A673 (cell line): ENCODE measurements at regions not wholly inside any gene's neighbourhood (a gene's known extent, or its start where the extent isn't known, plus 50 kb on each side); places are given as distances from the start of the nearest gene placed in this dataset.
A peak's percentile ranks its signal among the peaks of the same experiment; 100 is the strongest.

ENCODE experiments used
- BruUV-seq: library from RNA; stranded (reverse); fragments of 400-500 nt; replicated peaks from 2 replicates; lab custom pipeline; 2021; lab: Mats Ljungman, UMichigan
- CTCF ChIA-PET: fragments of 300-600 bp; sonication (Branson Sonifier 250); formaldehyde crosslinking; loops from one replicate; lab custom pipeline; 2022; ENCODE audit warnings: antibody characterized with exemption; lab: Charles Lee
- POLR2A ChIA-PET: fragments of 300-600 bp; sonication (Branson Sonifier 250); formaldehyde crosslinking; loops from one replicate; lab custom pipeline; 2022; ENCODE audit warnings: antibody characterized with exemption; ENCODE audit not compliant: low non-redundant PET; lab: Charles Lee
- DNase-seq: peaks from one replicate; pipeline ENCODE4 v3.0.0-alpha.2; 2015; ENCODE audit warnings: low spot score
- H3K27ac ChIP-seq: fragments of 200-600 bp; sonication (generic); 2 replicates; pipeline ENCODE4 v1.5.1; 2016; ENCODE audit warnings: mixed run types, low read depth, mild to moderate bottlenecking, mixed read lengths, antibody characterized with exemption, low read length; ENCODE audit not compliant: poor library complexity, severe bottlenecking
- H3K27me3 ChIP-seq: fragments of 200-600 bp; sonication (generic); replicated peaks from 2 replicates; pipeline ENCODE4 v1.6.1; 2017; ENCODE audit warnings: mixed run types, low read depth, mild to moderate bottlenecking, mixed read lengths, antibody characterized with exemption, low read length; ENCODE audit not compliant: insufficient read depth, poor library complexity
- H3K36me3 ChIP-seq: fragments of 200-600 bp; sonication (generic); 2 replicates; pipeline ENCODE4 v1.6.1; 2016; ENCODE audit warnings: mixed run types, mild to moderate bottlenecking, mixed read lengths, antibody characterized with exemption, low read length; ENCODE audit not compliant: insufficient read depth, poor library complexity, severe bottlenecking
- H3K4me1 ChIP-seq: fragments of 200-600 bp; sonication (generic); 2 replicates; pipeline ENCODE4 v1.6.1; 2017; ENCODE audit warnings: mixed run types, mild to moderate bottlenecking, mixed read lengths, antibody characterized with exemption, low read length; ENCODE audit not compliant: insufficient read depth, poor library complexity, severe bottlenecking
- H3K4me3 ChIP-seq: fragments of 200-600 bp; sonication (generic); 2 replicates; pipeline ENCODE4 v1.5.1; 2016; ENCODE audit warnings: low read depth, mixed run types, mild to moderate bottlenecking, mixed read lengths, low read length; ENCODE audit not compliant: poor library complexity, severe bottlenecking
- H3K9me3 ChIP-seq: fragments of 200-600 bp; sonication (generic); 2 replicates; pipeline ENCODE4 v1.6.1; 2016; ENCODE audit warnings: mixed run types, low read depth, mild to moderate bottlenecking, mixed read lengths, antibody characterized with exemption, low read length; ENCODE audit not compliant: poor library complexity, severe bottlenecking
- EZH2 ChIP-seq: fragments of 200-600 bp; sonication (generic); IDR thresholded peaks from 2 replicates; pipeline ENCODE4 v1.6.1; 2017; ENCODE audit warnings: borderline replicate concordance, low read depth, mild to moderate bottlenecking, mixed read lengths, antibody characterized with exemption, low read length; ENCODE audit not compliant: poor library complexity, severe bottlenecking
- intact Hi-C: fragments of 100-400 bp; cut with micrococcal nuclease; formaldehyde crosslinking; loops from one replicate; pipeline ENCODE4 v1.10.0; 2022; ENCODE audit not compliant: unreplicated experiment
- TF ChIP-seq, protein P1 (sequence below): fragments of 300-800, 200-600 bp; sonication (generic); conservative IDR thresholded peaks from 2 replicates; pipeline ENCODE4 v1.5.1; 2017; ENCODE audit warnings: low read depth, mild to moderate bottlenecking, antibody characterized with exemption, low read length, moderate library complexity, mixed read lengths

DNA sequence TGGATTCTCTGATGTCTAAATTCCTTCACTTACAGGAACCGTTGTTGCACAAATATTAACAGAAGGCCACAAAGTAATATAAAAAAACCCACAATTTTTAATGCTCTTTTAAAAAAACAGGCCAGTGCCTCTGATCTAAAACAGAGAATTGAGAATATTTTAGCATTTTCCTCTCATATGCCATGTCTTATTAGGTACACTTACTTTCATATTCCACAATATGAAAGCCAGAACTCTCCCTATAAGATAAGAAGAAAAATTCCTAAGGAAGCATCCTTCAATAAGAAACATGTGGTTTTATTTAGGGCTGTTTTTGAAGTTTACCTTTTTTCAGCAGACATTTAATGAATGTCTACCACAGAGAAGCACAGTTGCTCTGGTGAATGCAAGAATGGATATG lies 214.5 kb downstream of the FAT3 start:
- DNase-seq: no peak
- no peaks in the 10 kb centered on the region for H3K36me3 ChIP-seq
- CTCF ChIA-PET: no interaction called here
- H3K27ac ChIP-seq: no peak overlapping the region
- POLR2A ChIA-PET: no interaction called here
- no TSS peak for BruUV-seq
- H3K9me3 ChIP-seq: no peaks in the 10 kb centered on the region
- intact Hi-C loops: loop anchor here (5.0 to 10.0 kb wide), 2 partner anchors 446 to 937 kb away; no protein-coding TSS in a partner anchor
- TF ChIP-seq, protein P1, sequence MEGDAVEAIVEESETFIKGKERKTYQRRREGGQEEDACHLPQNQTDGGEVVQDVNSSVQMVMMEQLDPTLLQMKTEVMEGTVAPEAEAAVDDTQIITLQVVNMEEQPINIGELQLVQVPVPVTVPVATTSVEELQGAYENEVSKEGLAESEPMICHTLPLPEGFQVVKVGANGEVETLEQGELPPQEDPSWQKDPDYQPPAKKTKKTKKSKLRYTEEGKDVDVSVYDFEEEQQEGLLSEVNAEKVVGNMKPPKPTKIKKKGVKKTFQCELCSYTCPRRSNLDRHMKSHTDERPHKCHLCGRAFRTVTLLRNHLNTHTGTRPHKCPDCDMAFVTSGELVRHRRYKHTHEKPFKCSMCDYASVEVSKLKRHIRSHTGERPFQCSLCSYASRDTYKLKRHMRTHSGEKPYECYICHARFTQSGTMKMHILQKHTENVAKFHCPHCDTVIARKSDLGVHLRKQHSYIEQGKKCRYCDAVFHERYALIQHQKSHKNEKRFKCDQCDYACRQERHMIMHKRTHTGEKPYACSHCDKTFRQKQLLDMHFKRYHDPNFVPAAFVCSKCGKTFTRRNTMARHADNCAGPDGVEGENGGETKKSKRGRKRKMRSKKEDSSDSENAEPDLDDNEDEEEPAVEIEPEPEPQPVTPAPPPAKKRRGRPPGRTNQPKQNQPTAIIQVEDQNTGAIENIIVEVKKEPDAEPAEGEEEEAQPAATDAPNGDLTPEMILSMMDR: no peak
- peaks cover 22% of the 10 kb centered on the region for H3K4me1 ChIP-seq
- H3K27me3 ChIP-seq: no peaks in the 10 kb centered on the region
- no peak overlapping the region for H3K4me3 ChIP-seq

DNA sequence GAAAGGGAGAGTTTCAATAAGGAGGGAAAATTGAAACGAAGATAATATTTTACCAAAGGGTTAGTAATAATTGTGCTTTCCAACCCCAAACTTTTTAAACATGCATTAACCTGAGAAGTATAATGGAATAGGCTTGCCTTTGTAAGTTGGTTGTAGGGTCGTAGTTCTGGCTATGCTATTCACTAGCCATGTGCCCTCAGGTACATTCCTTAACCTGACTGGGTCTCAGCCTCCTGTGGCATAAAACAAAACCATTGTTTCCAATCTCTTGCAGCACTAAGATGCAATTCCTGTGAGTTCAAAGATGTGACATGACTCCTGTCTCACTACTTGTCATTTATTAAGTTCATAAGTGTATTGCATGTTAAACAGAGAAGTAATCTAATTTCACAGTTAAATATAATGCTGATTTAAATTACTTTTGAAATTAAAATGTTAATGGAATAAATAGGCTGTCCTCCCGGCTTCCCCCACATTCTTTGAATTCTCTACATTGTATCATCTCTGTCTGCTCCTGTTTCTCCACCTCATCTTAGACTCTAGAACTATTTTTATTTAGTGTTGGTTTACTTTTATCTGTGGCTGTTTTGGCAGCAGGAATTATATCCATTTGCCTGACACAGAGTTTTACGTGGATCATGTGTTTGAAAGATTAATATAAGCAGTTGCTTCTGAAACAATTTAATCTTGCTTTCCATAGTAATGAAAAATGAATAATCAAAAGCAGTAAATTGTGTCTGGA lies 216.3 kb downstream of the FAT3 start:
- DNase-seq: peak; percentile 16
- ChIA-PET POLR2A (no interaction called here), CTCF (no interaction called here)
- no peak overlapping the region for H3K27ac ChIP-seq
- no peaks in the 10 kb centered on the region for H3K36me3 ChIP-seq
- intact Hi-C loops: no loop called here
- no peaks in the 10 kb centered on the region for H3K9me3 ChIP-seq
- H3K4me1 ChIP-seq: peaks cover 22% of the 10 kb centered on the region
- H3K4me3 ChIP-seq: no peak overlapping the region
- no TSS peak for BruUV-seq
- H3K27me3 ChIP-seq: no peaks in the 10 kb centered on the region
- TF ChIP-seq EZH2: no peak
- TF ChIP-seq, protein P1: no peak

- Histone ChIP-seq H3K9me3 (no peaks in the 10 kb centered on the region), H3K27ac (no peak overlapping the region), H3K36me3 (no peaks in the 10 kb centered on the region), H3K4me3 (no peak overlapping the region), H3K4me1 (peaks cover 22% of the 10 kb centered on the region), H3K27me3 (no peaks in the 10 kb centered on the region)
- ChIA-PET POLR2A (no interaction called here), CTCF (interaction anchor here (0.6 kb wide), 1 partner anchor 9 kb away, joined by 3 read pairs; no protein-coding TSS in a partner anchor)
- TF ChIP-seq, protein P1: no peak
- TF ChIP-seq EZH2: no peak
- DNase-seq: no peak
- BruUV-seq: no TSS peak
- intact Hi-C loops: no loop called here
These were observed 216.8 kb downstream of the FAT3 start for GRCh38 chr11:92441443-92441726.
